Brain microvascular endothelial cell (primary cell): ENCODE measurements at regions not wholly inside any gene's neighbourhood (a gene's known extent, or its start where the extent isn't known, plus 50 kb on each side); places are given as distances from the start of the nearest gene placed in this dataset.

Experiments used
- DNase-seq: peaks from one replicate; pipeline ENCODE4 v3.0.0-alpha.2; 2020
- H3K27ac ChIP-seq: fragments of 250-450 bp; sonication (Bioruptor Pico); 2 replicates; pipeline ENCODE4 v1.5.1; 2020; ENCODE audit warnings: mild to moderate bottlenecking, moderate library complexity
- H3K27me3 ChIP-seq: fragments of 250-450 bp; sonication (Bioruptor Pico); replicated peaks from 2 replicates; pipeline ENCODE4 v1.5.1; 2020; ENCODE audit warnings: mild to moderate bottlenecking
- H3K36me3 ChIP-seq: fragments of 250-450 bp; sonication (Bioruptor Pico); replicated peaks from 2 replicates; pipeline ENCODE4 v1.5.1; 2020; ENCODE audit warnings: mild to moderate bottlenecking
- H3K4me3 ChIP-seq: 2 replicates; pipeline ENCODE4 v1.5.1; 2011; ENCODE audit warnings: low read depth, mild to moderate bottlenecking, control low read depth, low read length, moderate library complexity
- in situ Hi-C: cut with HindIII; loops from 2 replicates; pipeline ENCODE4 v1.10.0; 2017; ENCODE audit warnings: low sequenced_read_pairs, low pct_ligation_motif_present
- TF ChIP-seq, protein P1 (sequence below): IDR thresholded peaks from 2 replicates; pipeline ENCODE4 v1.5.1; 2011; ENCODE audit warnings: low read depth, mild to moderate bottlenecking, moderate library complexity, low read length, control low read depth, inconsistent platforms; ENCODE audit errors: missing control alignments

DNA sequence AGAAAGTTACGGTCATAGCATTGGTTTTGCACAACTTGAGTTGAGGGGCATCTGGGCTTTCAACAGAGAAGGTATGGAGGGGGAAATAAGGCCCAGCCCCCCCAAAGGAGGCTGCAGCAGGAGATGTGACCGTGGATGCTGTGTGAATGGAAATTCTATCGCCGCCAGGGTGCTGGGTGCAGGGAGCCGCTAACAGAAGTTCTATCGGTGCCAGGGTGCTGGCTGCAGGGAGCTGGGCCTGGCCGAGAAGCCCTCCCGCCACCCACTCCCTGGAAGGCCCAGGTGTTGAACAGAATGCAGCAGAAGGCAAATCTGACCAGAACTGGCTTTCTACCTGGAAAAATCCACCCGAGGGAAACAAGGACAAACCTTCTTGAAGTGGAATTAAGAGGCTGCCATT lies 115.0 kb downstream of the SHANK2 start:
- H3K27ac ChIP-seq, result no peak overlapping the region
- no peaks in the 10 kb centered on the region for H3K36me3 ChIP-seq
- TF ChIP-seq, protein P1, sequence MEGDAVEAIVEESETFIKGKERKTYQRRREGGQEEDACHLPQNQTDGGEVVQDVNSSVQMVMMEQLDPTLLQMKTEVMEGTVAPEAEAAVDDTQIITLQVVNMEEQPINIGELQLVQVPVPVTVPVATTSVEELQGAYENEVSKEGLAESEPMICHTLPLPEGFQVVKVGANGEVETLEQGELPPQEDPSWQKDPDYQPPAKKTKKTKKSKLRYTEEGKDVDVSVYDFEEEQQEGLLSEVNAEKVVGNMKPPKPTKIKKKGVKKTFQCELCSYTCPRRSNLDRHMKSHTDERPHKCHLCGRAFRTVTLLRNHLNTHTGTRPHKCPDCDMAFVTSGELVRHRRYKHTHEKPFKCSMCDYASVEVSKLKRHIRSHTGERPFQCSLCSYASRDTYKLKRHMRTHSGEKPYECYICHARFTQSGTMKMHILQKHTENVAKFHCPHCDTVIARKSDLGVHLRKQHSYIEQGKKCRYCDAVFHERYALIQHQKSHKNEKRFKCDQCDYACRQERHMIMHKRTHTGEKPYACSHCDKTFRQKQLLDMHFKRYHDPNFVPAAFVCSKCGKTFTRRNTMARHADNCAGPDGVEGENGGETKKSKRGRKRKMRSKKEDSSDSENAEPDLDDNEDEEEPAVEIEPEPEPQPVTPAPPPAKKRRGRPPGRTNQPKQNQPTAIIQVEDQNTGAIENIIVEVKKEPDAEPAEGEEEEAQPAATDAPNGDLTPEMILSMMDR, result no peak
- H3K27me3 ChIP-seq, result no peaks in the 10 kb centered on the region
- no peak overlapping the region for H3K4me3 ChIP-seq
- no peak for DNase-seq
- in situ Hi-C loops, result no loop called here

DNA sequence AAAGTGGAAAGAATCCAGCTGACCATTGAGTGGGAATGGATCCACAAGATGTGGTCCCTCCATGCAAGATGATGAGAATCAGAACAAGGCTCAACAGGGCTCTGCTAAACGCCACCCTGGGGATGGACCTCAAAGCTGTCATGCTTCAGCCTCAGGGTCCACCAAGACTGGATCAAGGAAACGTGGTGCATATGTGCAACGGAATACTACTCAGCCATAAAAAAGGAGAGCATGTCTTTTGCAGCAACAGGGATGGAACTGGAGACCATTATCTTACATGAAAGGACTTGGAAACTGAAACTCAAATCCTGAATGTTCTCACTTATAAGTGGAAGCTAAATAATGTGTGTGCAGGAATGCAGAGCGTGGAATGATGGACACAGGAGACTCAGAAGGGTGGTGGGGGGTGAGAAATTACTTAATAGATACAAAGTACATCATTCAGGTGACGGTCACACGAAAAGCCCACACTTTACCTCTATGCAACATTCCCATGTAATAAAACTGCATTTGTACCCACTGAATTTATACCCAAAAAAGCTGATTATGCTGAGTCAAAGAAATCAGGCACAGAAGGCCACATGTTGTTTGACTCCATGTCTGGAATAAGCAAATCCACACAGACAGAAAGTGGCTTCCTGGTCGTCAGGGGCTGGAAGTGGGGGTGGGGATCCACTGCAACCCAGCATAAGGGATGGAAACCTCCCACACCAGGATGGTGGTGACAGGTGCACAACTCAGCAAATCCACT lies 116.1 kb downstream of the SHANK2 start:
- Histone ChIP-seq H3K4me3 (no peak overlapping the region), H3K36me3 (no peaks in the 10 kb centered on the region), H3K27me3 (no peaks in the 10 kb centered on the region), H3K27ac (no peak overlapping the region)
- no peak for DNase-seq
- TF ChIP-seq, protein P1, result no peak
- in situ Hi-C loops, result no loop called here

DNA sequence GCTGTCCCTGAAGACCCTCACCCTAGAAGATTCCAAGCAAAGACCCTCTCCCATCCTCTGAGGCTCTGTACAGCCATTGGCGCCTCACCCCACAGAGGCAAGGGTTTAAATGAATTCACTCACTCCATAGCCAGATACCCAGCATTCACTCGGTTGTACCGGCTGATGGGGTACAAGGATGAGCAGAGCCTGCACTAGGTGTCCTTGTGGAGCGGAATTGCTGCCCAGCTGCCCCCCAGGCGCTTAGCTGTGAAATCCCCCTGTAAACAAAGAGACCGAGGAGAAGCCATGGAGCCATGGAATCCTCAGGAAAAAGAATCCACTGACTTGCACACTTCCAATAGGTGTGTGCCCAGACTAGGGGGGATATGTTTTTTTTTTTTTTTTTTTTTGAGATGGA lies 117.3 kb downstream of the SHANK2 start:
- Histone ChIP-seq H3K36me3 (no peaks in the 10 kb centered on the region), H3K27ac (no peak overlapping the region), H3K27me3 (no peaks in the 10 kb centered on the region), H3K4me3 (no peak overlapping the region)
- no peak for DNase-seq
- in situ Hi-C loops, result no loop called here
- TF ChIP-seq, protein P1, result no peak

GRCh38 chr11:71133946-71134345 lies 118.4 kb downstream of the SHANK2 start:
- Histone ChIP-seq H3K27me3 (no peaks in the 10 kb centered on the region), H3K4me3 (no peak overlapping the region), H3K27ac (no peak overlapping the region), H3K36me3 (no peaks in the 10 kb centered on the region)
- no peak for DNase-seq
- in situ Hi-C loops, result no loop called here
- TF ChIP-seq, protein P1, result no peak

DNA sequence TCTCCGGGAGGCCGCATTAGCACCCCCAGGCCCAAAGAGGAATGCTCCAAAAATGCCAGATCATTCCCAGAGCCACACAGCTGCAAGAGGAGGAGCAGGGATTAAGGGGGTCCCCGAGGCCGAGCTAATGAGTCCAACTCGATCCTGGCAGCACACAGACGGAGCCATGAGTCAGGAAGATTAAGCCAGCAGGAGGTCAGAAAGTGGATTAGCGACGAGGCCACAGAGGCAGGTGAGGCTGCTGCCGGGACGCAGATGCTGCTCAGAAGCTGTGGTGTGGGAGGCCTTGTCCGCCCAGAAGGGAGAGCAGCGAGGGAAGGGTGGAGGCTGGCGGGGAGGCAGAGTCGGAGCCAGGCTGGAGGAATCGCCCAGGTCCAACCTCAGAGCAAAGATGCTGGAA lies 120.5 kb downstream of the SHANK2 start:
- TF ChIP-seq, protein P1, result no peak
- in situ Hi-C loops, result no loop called here
- Histone ChIP-seq H3K4me3 (no peak overlapping the region), H3K36me3 (no peaks in the 10 kb centered on the region), H3K27ac (no peak overlapping the region), H3K27me3 (no peaks in the 10 kb centered on the region)
- DNase-seq, result no peak

DNA sequence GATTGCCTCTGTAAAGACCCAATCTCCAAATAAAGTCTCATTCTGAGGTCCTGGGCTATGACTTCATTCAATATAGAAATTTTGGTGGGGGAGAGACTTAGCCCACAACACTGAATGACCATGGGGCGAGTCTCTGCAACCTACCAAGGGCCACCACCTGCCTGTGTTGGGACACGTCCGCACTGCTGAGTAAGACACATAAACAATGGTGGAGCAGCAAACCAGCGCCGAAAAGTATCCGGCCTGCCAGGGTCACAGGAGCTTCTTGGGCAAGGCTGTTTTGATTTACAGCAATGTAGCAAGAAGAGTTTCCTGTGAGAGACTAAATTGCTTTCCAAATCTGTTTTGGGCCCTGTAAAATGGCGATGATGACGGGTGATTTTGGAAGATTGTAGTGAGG lies 122.3 kb downstream of the SHANK2 start:
- Histone ChIP-seq H3K27me3 (no peaks in the 10 kb centered on the region), H3K4me3 (no peak overlapping the region), H3K27ac (no peak overlapping the region), H3K36me3 (no peaks in the 10 kb centered on the region)
- TF ChIP-seq, protein P1, result no peak
- DNase-seq, result no peak
- in situ Hi-C loops, result no loop called here
